ENCODE measurements at regions not wholly inside any gene's neighbourhood (a gene's known extent, or its start where the extent isn't known, plus 50 kb on each side); places are given as distances from the start of the nearest gene placed in this dataset.
"Not testable (repeated sequence)": the region's sequence is repeated elsewhere in the genome, so short reads cannot be mapped to it uniquely, and the experiment has no call there.

- Mint-ChIP-seq H3K9me3 (peaks cover 8% of the 10 kb centered on the region), H3K4me3 (no peak overlapping the region), H3K4me1 (ENCODE audit: unreplicated experiment) (peaks cover 4% of the 10 kb centered on the region), H3K27me3 (peaks cover 3% of the 10 kb centered on the region), H3K27ac (no peak overlapping the region), H3K36me3 (peaks cover 9% of the 10 kb centered on the region)
- no peak for DNase-seq (ENCODE audit: extremely low spot score, unreplicated experiment)
- no peak for TF ChIP-seq CTCF (conservative IDR thresholded peaks at IDR 0.05)
These were observed 239.0 kb downstream of the NEBL start for GRCh38 chr10:20658158-20658557.

GRCh38 chr10:20656886-20657285 lies 240.2 kb downstream of the NEBL start:
- TF ChIP-seq CTCF (conservative IDR thresholded peaks at IDR 0.05) = no peak
- Mint-ChIP-seq H3K27ac (no peak overlapping the region), H3K4me3 (no peak overlapping the region), H3K27me3 (no peaks in the 10 kb centered on the region), H3K36me3 (peaks cover 4% of the 10 kb centered on the region), H3K9me3 (peaks cover under 1% of the 10 kb centered on the region), H3K4me1 (ENCODE audit: unreplicated experiment) (peaks cover 4% of the 10 kb centered on the region)
- no peak for DNase-seq (ENCODE audit: extremely low spot score, unreplicated experiment)

- H3K36me3 Mint-ChIP-seq; H3K9me3 Mint-ChIP-seq; H3K27me3 Mint-ChIP-seq; DNase-seq (ENCODE audit: extremely low spot score, unreplicated experiment); H3K27ac Mint-ChIP-seq; H3K4me3 Mint-ChIP-seq: not testable (repeated sequence)
- H3K4me1 Mint-ChIP-seq (ENCODE audit: unreplicated experiment) = peaks cover 10% of the 10 kb centered on the region
These were observed 244.7 kb downstream of the NEBL start for GRCh38 chr10:20652424-20652823.

GRCh38 chr10:20648263-20648874 lies 248.7 kb downstream of the NEBL start:
- no peak overlapping the region for H3K4me3 Mint-ChIP-seq
- H3K27me3 Mint-ChIP-seq = no peaks in the 10 kb centered on the region
- peaks cover 5% of the 10 kb centered on the region for H3K9me3 Mint-ChIP-seq

GRCh38 chr10:20647756-20648155 lies 249.4 kb downstream of the NEBL start:
- H3K27ac Mint-ChIP-seq = no peak overlapping the region

More at GRCh38 chr10:20648263-20648874, 248.7 kb downstream of the NEBL start:
- Mint-ChIP-seq H3K27ac (no peak overlapping the region), H3K36me3 (peaks cover 4% of the 10 kb centered on the region), H3K4me1 (ENCODE audit: unreplicated experiment) (peaks cover 11% of the 10 kb centered on the region)
- DNase-seq (ENCODE audit: extremely low spot score, unreplicated experiment) = no peak
- no peak for TF ChIP-seq CTCF (conservative IDR thresholded peaks at IDR 0.05)

GRCh38 chr10:20644421-20644820 lies 252.7 kb downstream of the NEBL start:
- Mint-ChIP-seq H3K36me3 (no peaks in the 10 kb centered on the region), H3K27me3 (no peaks in the 10 kb centered on the region), H3K27ac (no peak overlapping the region), H3K4me1 (ENCODE audit: unreplicated experiment) (peaks cover 11% of the 10 kb centered on the region), H3K9me3 (no peaks in the 10 kb centered on the region), H3K4me3 (no peak overlapping the region)
- no peak for DNase-seq (ENCODE audit: extremely low spot score, unreplicated experiment)
- no peak for TF ChIP-seq CTCF (conservative IDR thresholded peaks at IDR 0.05)

More at GRCh38 chr10:20647756-20648155, 249.4 kb downstream of the NEBL start:
- H3K9me3 Mint-ChIP-seq = peaks cover 5% of the 10 kb centered on the region
- H3K36me3 Mint-ChIP-seq = peaks cover 4% of the 10 kb centered on the region
- no peak for DNase-seq (ENCODE audit: extremely low spot score, unreplicated experiment)
- no peaks in the 10 kb centered on the region for H3K27me3 Mint-ChIP-seq
- no peak overlapping the region for H3K4me3 Mint-ChIP-seq
- peaks cover 11% of the 10 kb centered on the region for H3K4me1 Mint-ChIP-seq (ENCODE audit: unreplicated experiment)
- TF ChIP-seq CTCF (conservative IDR thresholded peaks at IDR 0.05) = no peak

All from type B pancreatic cell (in vitro differentiated cells).